ENCODE measurements at regions not wholly inside any gene's neighbourhood (a gene's known extent, or its start where the extent isn't known, plus 50 kb on each side); places are given as distances from the start of the nearest gene placed in this dataset.
"Not testable (repeated sequence)": the region's sequence is repeated elsewhere in the genome, so short reads cannot be mapped to it uniquely, and the experiment has no call there.

DNA sequence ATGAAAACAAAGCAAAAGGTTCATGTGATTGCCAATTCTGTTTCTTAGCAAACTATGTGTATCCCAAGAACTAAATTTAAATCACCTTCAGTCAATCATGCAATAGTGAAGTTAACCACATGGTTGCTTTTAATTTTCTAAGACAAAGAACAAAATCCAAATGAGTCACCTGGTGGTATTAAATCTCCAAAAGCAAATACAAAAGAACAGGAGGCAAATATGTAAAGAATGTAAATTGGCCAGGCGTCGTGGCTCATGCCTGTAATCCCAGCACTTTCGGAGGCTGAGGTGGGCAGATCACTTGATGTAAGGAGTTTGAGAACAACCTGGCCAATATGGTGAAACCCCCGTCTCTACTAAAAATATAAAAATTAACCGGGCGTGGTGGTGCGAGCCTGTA lies 54.2 kb upstream of the PIK3R4 start:
- no peak for DNase-seq

DNA sequence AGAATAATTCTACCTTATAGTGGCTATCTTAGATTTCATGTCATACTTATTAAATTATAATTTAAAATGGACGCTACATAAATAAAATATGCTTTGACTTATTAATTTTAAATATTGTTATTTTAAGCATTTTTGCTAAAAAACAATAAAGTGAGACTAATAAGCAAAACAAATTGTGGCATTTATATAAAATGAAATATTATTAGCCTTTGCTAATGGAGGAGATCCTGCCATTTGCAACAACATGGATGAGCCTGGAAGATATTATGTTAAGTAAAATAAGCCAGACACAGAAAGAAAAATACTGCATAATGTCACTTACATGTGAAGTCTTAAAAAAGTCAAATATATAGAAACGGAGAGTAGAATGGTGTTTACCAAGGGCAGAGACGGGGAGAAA lies 54.8 kb upstream of the PIK3R4 start:
- no peak for DNase-seq

DNA sequence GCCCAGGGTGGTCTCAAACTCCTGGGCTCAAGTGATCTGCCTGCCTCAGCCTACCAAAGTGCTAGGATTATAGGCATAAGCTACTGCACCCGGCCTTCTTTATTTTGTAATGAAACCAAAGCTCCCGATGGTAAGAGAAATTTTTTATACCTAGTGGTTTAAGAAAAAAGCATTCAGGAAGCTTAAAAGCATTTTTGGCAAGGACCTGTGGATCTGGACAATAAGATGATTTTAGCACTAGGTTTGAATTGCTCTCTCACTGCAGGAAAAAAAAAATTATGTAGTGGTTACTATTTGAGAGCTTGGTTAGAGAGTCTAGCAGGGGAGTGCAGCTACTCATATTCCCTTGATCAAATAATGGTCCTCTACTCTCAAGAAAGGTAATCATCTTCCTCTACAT lies 64.9 kb upstream of the PIK3R4 start:
- no peak for DNase-seq

DNA sequence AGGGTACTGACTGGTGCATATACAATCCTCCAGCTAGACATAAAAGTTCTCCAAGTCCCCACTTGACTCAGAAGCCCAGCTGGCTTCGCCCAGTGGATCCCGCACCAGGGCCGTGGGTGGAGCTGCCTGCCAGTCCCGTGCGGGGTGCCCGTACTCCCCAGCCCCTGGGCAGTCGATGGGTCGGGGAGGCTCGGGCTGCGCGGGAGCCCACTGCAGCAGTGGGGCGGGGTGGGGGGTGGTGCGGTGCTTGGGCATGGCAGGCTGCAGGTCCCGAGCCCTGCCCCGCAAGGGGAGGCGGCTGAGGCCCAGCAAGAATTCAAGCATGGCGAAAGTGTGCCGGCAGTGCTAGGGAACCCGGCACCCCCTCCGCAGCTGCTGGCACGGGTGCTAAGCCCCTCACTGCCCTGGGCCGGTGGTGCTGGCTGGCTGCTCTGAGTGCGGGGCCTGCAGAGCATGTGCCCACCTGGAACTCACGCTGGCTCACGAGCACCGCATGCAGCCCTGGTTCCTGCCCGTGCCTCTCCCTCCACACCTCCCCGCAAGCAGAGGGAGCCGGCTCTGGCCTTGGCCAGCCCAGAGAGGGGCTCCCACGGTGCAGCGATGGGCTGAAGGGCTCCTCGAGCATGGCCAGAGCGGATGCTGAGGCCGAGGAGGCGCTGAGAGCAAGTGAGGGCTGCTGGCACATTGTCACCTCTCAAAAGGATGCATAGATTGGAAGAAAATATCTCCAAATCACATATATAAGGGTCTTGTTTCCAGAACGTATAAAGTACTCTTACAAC lies 68.3 kb upstream of the PIK3R4 start:
- no peak for DNase-seq

DNA sequence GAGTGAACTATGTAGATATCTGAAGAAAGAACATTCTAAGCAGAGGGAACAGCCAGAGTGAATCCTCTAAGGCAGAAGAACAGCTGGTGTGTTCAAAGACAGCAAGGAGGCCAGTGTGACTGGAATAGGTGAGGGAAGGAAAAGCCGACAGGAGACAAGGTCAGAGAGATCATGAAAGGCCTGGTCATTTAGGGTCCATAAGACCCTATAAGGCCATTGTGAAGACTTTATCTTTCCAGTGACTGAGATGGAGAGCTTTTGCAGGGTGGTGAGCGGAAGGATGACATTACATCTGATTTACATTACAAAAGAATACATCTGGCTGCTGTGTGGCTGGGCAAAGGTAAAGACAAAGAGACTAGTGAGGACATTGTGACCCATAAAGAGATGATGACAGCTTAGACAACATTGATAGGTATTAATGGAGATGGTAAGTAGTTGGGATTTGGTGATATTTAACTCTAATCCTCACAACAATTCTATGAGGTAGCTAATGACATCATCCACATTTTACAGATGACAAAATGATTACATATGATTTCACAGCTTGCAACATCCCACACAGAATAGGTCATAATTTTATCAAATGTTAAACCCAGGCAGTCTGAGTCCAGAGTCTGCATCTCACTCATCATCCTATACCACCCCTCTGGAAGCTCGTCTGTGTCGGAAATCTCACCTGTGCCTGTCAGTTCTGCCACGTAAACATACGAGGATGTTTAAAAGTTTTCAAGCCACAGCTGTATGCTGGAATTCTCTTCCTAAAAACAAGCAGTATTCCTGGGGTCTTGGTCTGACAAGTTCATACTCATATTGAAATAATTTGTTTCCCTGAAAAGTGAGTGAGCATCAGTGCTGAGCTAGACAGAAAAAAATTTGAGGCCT lies 70.2 kb upstream of the PIK3R4 start:
- DNase-seq: no peak

GRCh38 chr3:130818066-130818465 lies 71.4 kb upstream of the PIK3R4 start:
- DNase-seq: not testable (repeated sequence)

DNA sequence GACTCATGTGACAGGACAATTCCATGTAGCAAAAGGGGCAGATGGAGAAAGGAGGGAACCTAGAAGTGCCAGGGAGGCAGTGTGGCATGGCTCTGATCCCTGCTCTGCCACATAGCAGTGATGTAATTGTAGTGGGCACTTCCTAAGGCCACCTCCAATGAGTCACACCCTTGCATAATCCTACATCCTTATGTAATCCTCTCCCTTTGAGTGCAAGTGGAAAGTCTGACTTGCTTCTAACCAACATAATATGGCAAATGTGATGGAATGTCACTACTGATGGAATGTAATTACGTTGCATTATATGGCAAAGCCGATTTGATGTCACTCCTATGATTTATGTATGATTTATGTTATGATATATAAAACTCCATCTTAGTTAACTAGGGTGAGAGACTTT lies 72.9 kb upstream of the ATP2C1 start:
- no peak for DNase-seq

GRCh38 chr3:130821806-130822205 lies 72.1 kb upstream of the ATP2C1 start:
- no peak for DNase-seq

GRCh38 chr3:130823241-130823884 lies 70.5 kb upstream of the ATP2C1 start:
- no peak for DNase-seq

DNA sequence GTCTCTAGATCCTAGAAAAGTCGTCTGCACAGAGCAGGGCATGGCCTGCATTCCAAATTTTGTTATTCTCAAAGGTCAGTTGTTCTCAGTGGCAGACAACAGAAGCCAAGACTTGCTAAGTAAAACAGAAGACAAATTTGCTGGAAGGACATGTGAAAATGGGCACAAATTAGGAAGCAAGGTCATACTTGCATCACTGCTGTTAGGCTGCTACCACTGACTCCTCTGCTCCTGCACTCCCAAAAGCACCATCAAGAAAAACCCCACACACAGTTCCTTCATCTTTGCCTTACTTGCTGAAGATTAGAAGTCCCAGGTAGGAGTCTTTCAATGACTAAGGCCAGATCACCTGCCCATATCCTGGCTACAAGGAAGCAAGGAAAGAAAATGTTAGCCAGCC lies 69.9 kb upstream of the ATP2C1 start:
- DNase-seq: no peak

- no peak for DNase-seq
Observed at GRCh38 chr3:130825762-130826299, 68.1 kb upstream of the ATP2C1 start.

DNA sequence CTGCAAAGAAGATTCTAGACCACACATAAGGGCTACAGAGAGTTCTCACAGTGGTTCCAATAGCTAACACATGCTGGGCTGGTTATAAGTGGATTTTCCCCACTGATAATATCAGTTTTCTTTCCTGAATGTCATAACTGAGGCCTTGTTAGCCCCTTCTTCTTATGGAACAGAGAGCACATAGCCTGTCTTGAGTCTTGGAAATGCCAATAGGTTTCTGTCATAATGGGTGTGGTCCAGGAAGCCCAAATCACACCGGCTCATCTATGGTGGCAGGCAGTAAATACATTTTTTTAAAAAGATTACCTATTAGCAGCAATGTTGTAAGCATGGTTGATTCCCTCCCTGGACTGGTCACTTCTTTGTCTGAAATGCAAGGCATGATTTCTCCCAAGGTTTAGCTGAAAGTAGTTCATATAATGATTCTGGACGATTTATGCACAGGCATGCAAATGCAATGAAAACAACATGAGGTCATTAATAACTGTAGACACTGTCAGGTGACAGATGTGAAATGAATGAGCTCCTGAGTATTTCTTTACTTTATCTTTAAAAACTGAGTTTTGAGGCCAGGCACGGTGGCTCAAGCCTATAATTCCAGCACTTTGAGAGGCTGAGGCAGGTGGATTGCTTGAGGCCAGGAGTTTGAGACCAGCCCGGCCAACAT lies 67.2 kb upstream of the ATP2C1 start:
- DNase-seq: peak in 1 of 2 experiments; percentile 9

- DNase-seq: no peak
Observed at GRCh38 chr3:130827486-130827885, 66.4 kb upstream of the ATP2C1 start.

DNA sequence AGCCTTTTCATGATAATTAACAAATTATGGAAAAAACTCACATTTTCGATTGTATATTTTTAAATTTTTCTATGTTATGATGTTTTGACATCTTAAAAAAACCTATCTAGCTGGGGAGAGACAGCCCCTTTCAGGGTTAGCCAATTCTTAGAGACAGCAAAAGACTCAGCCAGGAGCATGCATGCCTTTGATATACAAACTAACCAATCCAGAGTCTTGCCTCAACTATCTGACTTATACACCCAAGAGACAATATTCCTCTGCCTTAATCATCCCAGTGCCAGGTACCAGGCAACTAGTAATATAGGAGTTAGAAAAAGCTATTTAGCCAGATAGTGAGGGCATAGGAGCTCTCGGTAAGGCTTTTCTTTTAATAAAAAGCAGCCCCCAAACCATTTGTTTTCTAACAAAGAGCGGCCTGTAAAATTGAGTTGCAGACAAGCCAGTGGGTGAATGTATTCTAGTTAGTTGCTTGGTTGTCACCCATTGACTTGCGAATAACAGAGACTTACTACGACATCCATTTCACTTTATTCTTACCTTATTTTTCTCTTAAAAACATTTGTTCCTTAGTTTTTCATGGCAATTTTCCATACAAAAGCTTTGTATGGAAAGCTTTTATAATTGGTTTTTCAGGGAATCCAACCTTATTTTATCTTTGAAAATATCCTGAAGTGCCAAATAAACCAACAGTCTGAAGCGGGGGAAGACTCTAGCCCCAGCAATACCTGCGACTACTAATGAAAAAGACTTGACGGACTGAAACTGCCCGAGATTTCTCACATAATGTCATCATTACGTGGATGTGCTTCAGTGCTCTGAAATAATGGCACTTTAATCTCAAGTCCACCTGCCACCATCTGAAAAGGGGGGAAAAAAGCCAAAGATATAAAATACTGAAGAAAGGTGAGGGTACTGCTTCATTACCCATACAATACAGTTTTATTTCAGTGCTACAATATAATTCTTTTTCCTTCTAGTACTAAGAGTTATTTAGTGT lies 64.6 kb upstream of the ATP2C1 start:
- DNase-seq: no peak

- DNase-seq: no peak
Observed at GRCh38 chr3:130831719-130832400, 62.0 kb upstream of the ATP2C1 start.

DNA sequence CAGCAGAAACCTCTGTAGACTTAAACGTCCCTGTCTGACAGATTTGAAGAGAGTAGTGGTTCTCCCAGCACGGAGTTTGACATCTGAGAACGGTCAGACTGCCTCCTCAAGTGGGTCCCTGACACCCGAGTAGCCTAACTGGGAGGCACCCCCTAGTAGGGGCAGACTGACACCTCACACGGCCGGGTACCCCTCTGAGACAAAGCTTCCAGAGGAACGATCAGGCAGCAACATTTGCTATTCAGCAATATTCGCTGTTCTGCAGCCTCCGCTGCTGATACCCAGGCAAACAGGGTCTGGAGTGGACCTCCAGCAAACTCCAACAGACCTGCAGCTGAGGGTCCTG lies 61.5 kb upstream of the ATP2C1 start:
- not testable (repeated sequence) for DNase-seq

GRCh38 chr3:130834476-130834875 lies 59.4 kb upstream of the ATP2C1 start:
- no peak for DNase-seq

- DNase-seq: no peak
Observed at GRCh38 chr3:130835483-130835882, 58.4 kb upstream of the ATP2C1 start.

- no peak for DNase-seq
Observed at GRCh38 chr3:130838898-130839600, 54.8 kb upstream of the ATP2C1 start.

- DNase-seq: no peak
Observed at GRCh38 chr3:130839813-130840212, 54.1 kb upstream of the ATP2C1 start.

All from NCI-H526 (cell line).